PC-3 (cell line): ENCODE measurements at regions not wholly inside any gene's neighbourhood (a gene's known extent, or its start where the extent isn't known, plus 50 kb on each side); places are given as distances from the start of the nearest gene placed in this dataset.

Experiments
- CTCF ChIP-seq: fragments of 300-600 bp; sonication (generic); conservative IDR thresholded peaks from 2 replicates; pipeline ENCODE4 v1.5.1; 2017; ENCODE audit warnings: antibody characterized with exemption, low read depth, mild to moderate bottlenecking, low read length
- EZH2 ChIP-seq: fragments of 300-600 bp; sonication (generic); IDR thresholded peaks from one replicate; pipeline ENCODE4 v1.6.1; 2017; ENCODE audit warnings: antibody characterized with exemption, mild to moderate bottlenecking, low read length; ENCODE audit not compliant: unreplicated experiment
- EZH2phosphoT487 ChIP-seq: fragments of 300-600 bp; sonication (generic); IDR thresholded peaks from 2 replicates; pipeline ENCODE4 v1.6.1; 2018; ENCODE audit warnings: mild to moderate bottlenecking, antibody characterized with exemption, low read length, borderline replicate concordance

- TF ChIP-seq EZH2phosphoT487 (no peak), CTCF (no peak), EZH2 (no peak)
Measured at GRCh38 chr5:8765886-8766285, 780.0 kb downstream of the SEMA5A start.
